Suprapubic skin (tissue), 4 donors: ENCODE measurements at regions not wholly inside any gene's neighbourhood (a gene's known extent, or its start where the extent isn't known, plus 50 kb on each side); places are given as distances from the start of the nearest gene placed in this dataset.
"Not testable (repeated sequence)": the region's sequence is repeated elsewhere in the genome, so short reads cannot be mapped to it uniquely, and the experiment has no call there.

Experiments used
- DNase-seq, 2 donors: peaks; one replicate each; pipeline ENCODE4 v3.0.0-alpha.2; 2019; ENCODE audit warnings: low spot score in 2 of 2
- H3K27ac ChIP-seq: fragments of 200-600 bp; sonication (generic); one replicate; pipeline ENCODE4 v1.5.1; 2019
- H3K27me3 ChIP-seq: fragments of 200-600 bp; sonication (generic); one replicate; pipeline ENCODE4 v1.5.1; 2019
- H3K36me3 ChIP-seq: fragments of 200-600 bp; sonication (generic); one replicate; pipeline ENCODE4 v1.5.1; 2019
- H3K4me1 ChIP-seq: fragments of 200-600 bp; sonication (generic); one replicate; pipeline ENCODE4 v1.5.1; 2019
- H3K4me3 ChIP-seq: fragments of 200-600 bp; sonication (generic); one replicate; pipeline ENCODE4 v1.5.1; 2019; ENCODE audit warnings: mild to moderate bottlenecking
- H3K9me3 ChIP-seq: fragments of 200-600 bp; sonication (generic); one replicate; pipeline ENCODE4 v1.5.1; 2019
- CTCF ChIP-seq, 2 donors: fragments of 200-600 bp in 1 of 2; fragments of 450-650 bp in 1 of 2; sonication (generic) in 1 of 2; IDR thresholded peaks; one replicate each; pipeline ENCODE4 v1.5.1; 2016 to 2019; ENCODE audit warnings: antibody characterized with exemption in 2 of 2, mild to moderate bottlenecking in 1 of 2, moderate library complexity in 1 of 2
- EP300 ChIP-seq: sonication (generic); formaldehyde crosslinking; IDR thresholded peaks from one replicate; pipeline ENCODE4 v1.6.1; 2017; ENCODE audit warnings: antibody characterized with exemption
- POLR2A ChIP-seq, 2 donors: fragments of 450-650 bp; IDR thresholded peaks; one replicate each; pipeline ENCODE4 v1.6.1; 2017; ENCODE audit warnings: antibody characterized with exemption in 2 of 2, mild to moderate bottlenecking in 2 of 2, moderate library complexity in 2 of 2
- POLR2AphosphoS5 ChIP-seq, 3 donors: sonication (generic); formaldehyde crosslinking; IDR thresholded peaks; one replicate each; pipeline ENCODE4 v1.6.1; 2017; ENCODE audit warnings: antibody characterized with exemption in 3 of 3
- WGBS: methylation state at CpG from one replicate; pipeline ENCODE4 v1.1.5; 2018; 5-methylcytosine and 5-hydroxymethylcytosine counted together

- no peak for DNase-seq
- Histone ChIP-seq H3K4me3 (no peak overlapping the region), H3K36me3 (no peaks in the 10 kb centered on the region), H3K9me3 (no peaks in the 10 kb centered on the region), H3K4me1 (no peaks in the 10 kb centered on the region), H3K27me3 (no peaks in the 10 kb centered on the region), H3K27ac (no peak overlapping the region)
- no peak for TF ChIP-seq POLR2AphosphoS5 (IDR thresholded peaks at IDR 0.05)
- TF ChIP-seq CTCF (IDR thresholded peaks at IDR 0.05) = no peak
- no peak for TF ChIP-seq POLR2A (IDR thresholded peaks at IDR 0.05)
- TF ChIP-seq EP300 = no peak
- 71% methylated on average over 2 of the region's 2 CpGs for WGBS
Measured at GRCh38 chr3:76532158-76532822, 507.6 kb upstream of the ROBO2 start.

- not testable (repeated sequence) for H3K4me1 ChIP-seq, H3K9me3 ChIP-seq, H3K4me3 ChIP-seq, H3K27ac ChIP-seq, H3K36me3 ChIP-seq, DNase-seq, H3K27me3 ChIP-seq
- WGBS = 72% methylated on average over 4 of the region's 4 CpGs
Measured at GRCh38 chr3:76533710-76534109, 506.2 kb upstream of the ROBO2 start.

- not testable (repeated sequence) for H3K4me3 ChIP-seq, H3K36me3 ChIP-seq, H3K27ac ChIP-seq, H3K9me3 ChIP-seq, H3K27me3 ChIP-seq, DNase-seq, H3K4me1 ChIP-seq
- 75% methylated on average over 3 of the region's 3 CpGs for WGBS
Measured at GRCh38 chr3:76537857-76538256, 502.0 kb upstream of the ROBO2 start.

GRCh38 chr3:76547674-76548073 is 492.2 kb upstream of the ROBO2 start:
- Histone ChIP-seq H3K36me3 (no peaks in the 10 kb centered on the region), H3K4me3 (no peak overlapping the region), H3K27me3 (peaks cover 3% of the 10 kb centered on the region), H3K4me1 (no peaks in the 10 kb centered on the region), H3K27ac (no peak overlapping the region), H3K9me3 (peaks cover 3% of the 10 kb centered on the region)
- 74% methylated on average over 2 of the region's 2 CpGs for WGBS
- TF ChIP-seq POLR2AphosphoS5 (IDR thresholded peaks at IDR 0.05) (no peak), POLR2A (IDR thresholded peaks at IDR 0.05) (no peak), EP300 (no peak), CTCF (IDR thresholded peaks at IDR 0.05) (no peak)
- DNase-seq = no peak

- H3K27ac ChIP-seq = no peak overlapping the region
- H3K27me3 ChIP-seq = peaks cover 3% of the 10 kb centered on the region
- no peaks in the 10 kb centered on the region for H3K4me1 ChIP-seq
- no peak for DNase-seq
- TF ChIP-seq CTCF (IDR thresholded peaks at IDR 0.05) (no peak), EP300 (no peak), POLR2A (IDR thresholded peaks at IDR 0.05) (no peak), POLR2AphosphoS5 (IDR thresholded peaks at IDR 0.05) (no peak)
- WGBS = 90% methylated on average over 4 of the region's 7 CpGs
- H3K9me3 ChIP-seq = peaks cover 3% of the 10 kb centered on the region
- H3K36me3 ChIP-seq = no peaks in the 10 kb centered on the region
- no peak overlapping the region for H3K4me3 ChIP-seq
Measured at GRCh38 chr3:76550522-76551201, 489.2 kb upstream of the ROBO2 start.

GRCh38 chr3:76551739-76552138 is 488.2 kb upstream of the ROBO2 start:
- Histone ChIP-seq H3K4me3 (no peak overlapping the region), H3K4me1 (no peaks in the 10 kb centered on the region), H3K9me3 (peaks cover 3% of the 10 kb centered on the region), H3K27ac (no peak overlapping the region), H3K27me3 (peaks cover 3% of the 10 kb centered on the region), H3K36me3 (no peaks in the 10 kb centered on the region)
- TF ChIP-seq POLR2A (IDR thresholded peaks at IDR 0.05) = no peak
- TF ChIP-seq EP300 = no peak
- TF ChIP-seq CTCF (IDR thresholded peaks at IDR 0.05) = no peak
- TF ChIP-seq POLR2AphosphoS5 (IDR thresholded peaks at IDR 0.05) = no peak
- no peak for DNase-seq
- WGBS = 73% methylated on average over 3 of the region's 5 CpGs
